ENCODE measurements at regions not wholly inside any gene's neighbourhood (a gene's known extent, or its start where the extent isn't known, plus 50 kb on each side); places are given as distances from the start of the nearest gene placed in this dataset.

GRCh38 chr16:80034469-80034826, 433.9 kb upstream of the MAF start:
- no peak for DNase-seq (ENCODE audit: unreplicated experiment)
- ChIA-PET POLR2A (no interaction called here), CTCF (no interaction called here)
- Mint-ChIP-seq H3K9me3 (ENCODE audit: unreplicated experiment) (peaks cover 14% of the 10 kb centered on the region), H3K27ac (ENCODE audit: low read depth, unreplicated experiment) (no peak overlapping the region), H3K36me3 (ENCODE audit: insufficient read depth, unreplicated experiment) (no peaks in the 10 kb centered on the region), H3K4me1 (ENCODE audit: insufficient read depth, unreplicated experiment) (peaks cover 7% of the 10 kb centered on the region), H3K4me3 (ENCODE audit: unreplicated experiment) (no peak overlapping the region), H3K27me3 (ENCODE audit: insufficient read depth, unreplicated experiment) (no peaks in the 10 kb centered on the region)
- intact Hi-C loops (cut with micrococcal nuclease) = no loop called here
- no TSS peak for BruUV-seq (replicated peaks)
- TF ChIP-seq, protein P1, sequence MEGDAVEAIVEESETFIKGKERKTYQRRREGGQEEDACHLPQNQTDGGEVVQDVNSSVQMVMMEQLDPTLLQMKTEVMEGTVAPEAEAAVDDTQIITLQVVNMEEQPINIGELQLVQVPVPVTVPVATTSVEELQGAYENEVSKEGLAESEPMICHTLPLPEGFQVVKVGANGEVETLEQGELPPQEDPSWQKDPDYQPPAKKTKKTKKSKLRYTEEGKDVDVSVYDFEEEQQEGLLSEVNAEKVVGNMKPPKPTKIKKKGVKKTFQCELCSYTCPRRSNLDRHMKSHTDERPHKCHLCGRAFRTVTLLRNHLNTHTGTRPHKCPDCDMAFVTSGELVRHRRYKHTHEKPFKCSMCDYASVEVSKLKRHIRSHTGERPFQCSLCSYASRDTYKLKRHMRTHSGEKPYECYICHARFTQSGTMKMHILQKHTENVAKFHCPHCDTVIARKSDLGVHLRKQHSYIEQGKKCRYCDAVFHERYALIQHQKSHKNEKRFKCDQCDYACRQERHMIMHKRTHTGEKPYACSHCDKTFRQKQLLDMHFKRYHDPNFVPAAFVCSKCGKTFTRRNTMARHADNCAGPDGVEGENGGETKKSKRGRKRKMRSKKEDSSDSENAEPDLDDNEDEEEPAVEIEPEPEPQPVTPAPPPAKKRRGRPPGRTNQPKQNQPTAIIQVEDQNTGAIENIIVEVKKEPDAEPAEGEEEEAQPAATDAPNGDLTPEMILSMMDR (IDR thresholded peaks at IDR 0.05; ENCODE audit: unreplicated experiment) = no peak

DNA sequence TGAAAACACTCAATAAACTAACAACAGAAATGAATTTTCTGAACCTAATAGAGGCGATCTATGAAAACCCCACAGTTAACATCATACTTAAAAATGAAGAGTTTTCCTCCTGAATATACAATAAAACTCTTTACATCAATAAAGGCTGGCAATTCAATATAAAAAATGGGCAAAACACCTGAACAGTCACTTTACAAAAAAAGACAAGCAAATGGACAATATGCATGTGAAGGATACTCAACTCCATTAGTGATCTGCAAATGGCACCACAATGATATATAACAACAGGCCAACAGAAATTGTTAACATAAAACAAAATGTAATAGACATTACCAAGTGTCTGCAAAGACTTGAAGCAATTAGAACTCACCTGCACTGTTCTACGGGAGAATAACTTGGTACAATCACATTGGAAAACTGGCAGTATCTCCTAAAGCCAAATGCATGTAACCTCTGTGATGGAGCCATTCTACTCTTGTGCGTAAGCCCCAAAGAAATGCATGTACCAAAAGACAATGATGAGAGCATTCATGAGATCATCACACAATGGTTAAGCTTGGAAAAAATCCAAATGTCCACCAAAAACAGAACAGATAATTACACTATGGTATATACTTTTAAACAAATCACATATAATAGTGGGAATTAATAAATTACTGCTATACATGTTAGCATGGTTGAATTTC, 433.4 kb upstream of the MAF start:
- Mint-ChIP-seq H3K27me3 (ENCODE audit: insufficient read depth, unreplicated experiment) (no peaks in the 10 kb centered on the region), H3K27ac (ENCODE audit: low read depth, unreplicated experiment) (no peak overlapping the region), H3K36me3 (ENCODE audit: insufficient read depth, unreplicated experiment) (no peaks in the 10 kb centered on the region), H3K4me3 (ENCODE audit: unreplicated experiment) (no peak overlapping the region), H3K9me3 (ENCODE audit: unreplicated experiment) (peaks cover 14% of the 10 kb centered on the region), H3K4me1 (ENCODE audit: insufficient read depth, unreplicated experiment) (peaks cover 7% of the 10 kb centered on the region)
- TF ChIP-seq, protein P1 (IDR thresholded peaks at IDR 0.05; ENCODE audit: unreplicated experiment) = no peak
- ChIA-PET CTCF (no interaction called here), POLR2A (interaction anchor here (0.7 kb wide), 1 partner anchor 13 kb away, joined by 4 read pairs; no protein-coding TSS in a partner anchor)
- BruUV-seq (replicated peaks) = no TSS peak
- intact Hi-C loops (cut with micrococcal nuclease) = no loop called here
- no peak for DNase-seq (ENCODE audit: unreplicated experiment)

- ChIA-PET POLR2A (interaction anchor here (0.7 kb wide), 1 partner anchor 19 kb away, joined by 3 read pairs; no protein-coding TSS in a partner anchor), CTCF (no interaction called here)
- DNase-seq (ENCODE audit: unreplicated experiment) = no peak
- H3K4me1 Mint-ChIP-seq (ENCODE audit: insufficient read depth, unreplicated experiment) = peaks cover 18% of the 10 kb centered on the region
- no peaks in the 10 kb centered on the region for H3K27me3 Mint-ChIP-seq (ENCODE audit: insufficient read depth, unreplicated experiment)
- no peaks in the 10 kb centered on the region for H3K36me3 Mint-ChIP-seq (ENCODE audit: insufficient read depth, unreplicated experiment)
- H3K27ac Mint-ChIP-seq (ENCODE audit: low read depth, unreplicated experiment) = no peak overlapping the region
- TF ChIP-seq, protein P1 (IDR thresholded peaks at IDR 0.05; ENCODE audit: unreplicated experiment) = no peak
- intact Hi-C loops (cut with micrococcal nuclease) = no loop called here
- BruUV-seq (replicated peaks) = no TSS peak
- H3K9me3 Mint-ChIP-seq (ENCODE audit: unreplicated experiment) = peaks cover 14% of the 10 kb centered on the region
- H3K4me3 Mint-ChIP-seq (ENCODE audit: unreplicated experiment) = no peak overlapping the region
Measured at GRCh38 chr16:80029761-80030481, 429.4 kb upstream of the MAF start.

- Mint-ChIP-seq H3K9me3 (ENCODE audit: unreplicated experiment) (peaks cover 14% of the 10 kb centered on the region), H3K4me3 (ENCODE audit: unreplicated experiment) (no peak overlapping the region), H3K27ac (ENCODE audit: low read depth, unreplicated experiment) (no peak overlapping the region), H3K4me1 (ENCODE audit: insufficient read depth, unreplicated experiment) (peaks cover 18% of the 10 kb centered on the region), H3K36me3 (ENCODE audit: insufficient read depth, unreplicated experiment) (no peaks in the 10 kb centered on the region), H3K27me3 (ENCODE audit: insufficient read depth, unreplicated experiment) (no peaks in the 10 kb centered on the region)
- POLR2A ChIA-PET = no interaction called here
- no TSS peak for BruUV-seq (replicated peaks)
- intact Hi-C loops (cut with micrococcal nuclease) = no loop called here
- no peak for DNase-seq (ENCODE audit: unreplicated experiment)
- CTCF ChIA-PET = interaction anchor here (0.8 kb wide), 1 partner anchor 193 kb away, joined by 3 read pairs; no protein-coding TSS in a partner anchor
- TF ChIP-seq, protein P1 (IDR thresholded peaks at IDR 0.05; ENCODE audit: unreplicated experiment) = no peak
Measured at GRCh38 chr16:80029381-80029630, 428.8 kb upstream of the MAF start.

Data from MCF 10A (cell line).